ENCODE measurements at regions not wholly inside any gene's neighbourhood (a gene's known extent, or its start where the extent isn't known, plus 50 kb on each side); places are given as distances from the start of the nearest gene placed in this dataset.
"Not testable (repeated sequence)": the region's sequence is repeated elsewhere in the genome, so short reads cannot be mapped to it uniquely, and the experiment has no call there.

GRCh38 chr11:3450822-3451221, 71.9 kb upstream of the ZNF195 start:
- TF ChIP-seq, protein P1, sequence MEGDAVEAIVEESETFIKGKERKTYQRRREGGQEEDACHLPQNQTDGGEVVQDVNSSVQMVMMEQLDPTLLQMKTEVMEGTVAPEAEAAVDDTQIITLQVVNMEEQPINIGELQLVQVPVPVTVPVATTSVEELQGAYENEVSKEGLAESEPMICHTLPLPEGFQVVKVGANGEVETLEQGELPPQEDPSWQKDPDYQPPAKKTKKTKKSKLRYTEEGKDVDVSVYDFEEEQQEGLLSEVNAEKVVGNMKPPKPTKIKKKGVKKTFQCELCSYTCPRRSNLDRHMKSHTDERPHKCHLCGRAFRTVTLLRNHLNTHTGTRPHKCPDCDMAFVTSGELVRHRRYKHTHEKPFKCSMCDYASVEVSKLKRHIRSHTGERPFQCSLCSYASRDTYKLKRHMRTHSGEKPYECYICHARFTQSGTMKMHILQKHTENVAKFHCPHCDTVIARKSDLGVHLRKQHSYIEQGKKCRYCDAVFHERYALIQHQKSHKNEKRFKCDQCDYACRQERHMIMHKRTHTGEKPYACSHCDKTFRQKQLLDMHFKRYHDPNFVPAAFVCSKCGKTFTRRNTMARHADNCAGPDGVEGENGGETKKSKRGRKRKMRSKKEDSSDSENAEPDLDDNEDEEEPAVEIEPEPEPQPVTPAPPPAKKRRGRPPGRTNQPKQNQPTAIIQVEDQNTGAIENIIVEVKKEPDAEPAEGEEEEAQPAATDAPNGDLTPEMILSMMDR (IDR thresholded peaks at IDR 0.05 in 8 of 11, conservative IDR thresholded peaks at IDR 0.05 in 3 of 11): not testable (repeated sequence)
- TF ChIP-seq POLR2AphosphoS5 (IDR thresholded peaks at IDR 0.05): not testable (repeated sequence)

All from spleen (tissue), 7 donors.